ENCODE measurements at regions not wholly inside any gene's neighbourhood (a gene's known extent, or its start where the extent isn't known, plus 50 kb on each side); places are given as distances from the start of the nearest gene placed in this dataset.

DNA sequence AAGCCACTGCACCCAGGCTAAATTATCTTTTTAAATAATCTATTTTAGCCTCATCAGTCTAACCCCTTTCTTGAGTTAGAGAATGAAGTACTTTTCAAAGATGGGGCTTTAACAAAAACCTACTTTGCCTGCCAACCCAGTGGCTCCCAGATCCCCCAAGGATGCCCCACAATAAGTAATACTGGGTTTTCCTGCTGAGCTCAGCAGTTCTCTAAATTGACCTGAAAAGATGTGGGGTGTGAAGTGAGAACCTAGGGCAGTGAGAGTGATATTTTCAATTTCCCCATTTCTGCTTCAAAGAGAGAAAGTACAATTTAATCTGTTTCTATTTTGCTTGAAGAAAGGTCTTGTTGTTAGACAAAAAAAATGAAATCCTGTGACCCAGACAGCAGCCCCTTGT, 318.5 kb upstream of the UMPS start:
- Histone ChIP-seq H3K4me3 (ENCODE audit: low read depth in 1 of 5, low read length in 5 of 5) (no peak overlapping the region), H3K27ac (ENCODE audit: low read depth, low read length) (no peak overlapping the region), H3K9ac (ENCODE audit: low read length in 5 of 5) (no peak overlapping the region), H3K36me3 (ENCODE audit: control insufficient read depth in 5 of 5, insufficient read depth in 5 of 5, low read length in 5 of 5) (peaks cover 2 to 33% (median 29%) of the 10 kb centered on the region in 5 donors), H3K27me3 (ENCODE audit: control insufficient read depth in 5 of 5, insufficient read depth in 4 of 5, low read length in 5 of 5) (no peaks in the 10 kb centered on the region), H3K9me3 (ENCODE audit: control insufficient read depth in 5 of 5, low read length in 5 of 5) (no peaks in the 10 kb centered on the region), H3K4me1 (ENCODE audit: control insufficient read depth in 5 of 5, insufficient read depth in 5 of 5, low read length in 5 of 5) (peaks cover 0 to 23% (median 4%) of the 10 kb centered on the region in 5 donors)

DNA sequence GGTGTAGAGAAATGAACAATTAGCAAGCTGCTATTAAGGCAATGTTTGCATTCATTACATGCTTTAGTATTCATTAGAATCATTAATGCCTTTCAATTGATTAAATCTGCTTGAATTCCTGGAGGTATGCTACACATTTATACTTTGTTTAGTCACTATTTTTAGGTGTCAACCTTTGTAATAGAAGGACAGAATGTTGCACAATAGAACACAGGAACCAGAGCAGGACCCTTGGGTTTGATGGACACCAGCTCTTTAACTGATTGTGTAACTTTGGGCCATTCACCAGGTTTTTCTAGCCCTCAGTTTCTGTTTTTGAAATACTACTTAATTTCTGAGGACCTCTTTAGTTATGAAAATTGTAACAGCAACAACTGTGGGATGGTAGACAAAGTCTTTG, 317.6 kb upstream of the UMPS start:
- H3K9ac ChIP-seq (ENCODE audit: low read length in 5 of 5), result no peak overlapping the region
- H3K27ac ChIP-seq (ENCODE audit: low read depth, low read length), result no peak overlapping the region
- H3K27me3 ChIP-seq (ENCODE audit: control insufficient read depth in 5 of 5, insufficient read depth in 4 of 5, low read length in 5 of 5), result no peaks in the 10 kb centered on the region
- peaks cover 2 to 33% (median 30%) of the 10 kb centered on the region in 5 donors for H3K36me3 ChIP-seq (ENCODE audit: control insufficient read depth in 5 of 5, insufficient read depth in 5 of 5, low read length in 5 of 5)
- no peak overlapping the region for H3K4me3 ChIP-seq (ENCODE audit: low read depth in 1 of 5, low read length in 5 of 5)
- H3K9me3 ChIP-seq (ENCODE audit: control insufficient read depth in 5 of 5, low read length in 5 of 5), result no peaks in the 10 kb centered on the region
- H3K4me1 ChIP-seq (ENCODE audit: control insufficient read depth in 5 of 5, insufficient read depth in 5 of 5, low read length in 5 of 5), result peaks cover 0 to 23% (median 4%) of the 10 kb centered on the region in 5 donors

DNA sequence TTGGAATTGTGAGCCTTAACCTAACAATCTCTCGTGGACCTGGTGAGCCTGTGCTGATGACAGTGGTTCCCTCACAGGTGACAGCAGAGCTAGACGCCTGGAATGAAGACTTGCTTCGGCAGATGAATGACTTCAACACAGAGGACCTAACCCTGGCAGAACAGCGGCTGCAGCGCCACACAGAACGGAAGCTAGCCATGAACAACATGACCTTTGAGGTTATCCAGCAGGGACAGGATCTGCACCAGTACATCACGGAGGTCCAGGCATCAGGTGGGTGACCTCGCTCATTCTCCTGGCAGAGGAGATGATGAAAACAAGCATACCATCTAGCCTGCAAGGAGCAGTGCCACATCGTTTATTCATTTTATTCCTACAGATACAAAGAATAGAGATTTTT, 316.9 kb upstream of the UMPS start:
- Histone ChIP-seq H3K27me3 (ENCODE audit: control insufficient read depth in 5 of 5, insufficient read depth in 4 of 5, low read length in 5 of 5) (no peaks in the 10 kb centered on the region), H3K9ac (ENCODE audit: low read length in 5 of 5) (no peak overlapping the region), H3K9me3 (ENCODE audit: control insufficient read depth in 5 of 5, low read length in 5 of 5) (no peaks in the 10 kb centered on the region), H3K4me1 (ENCODE audit: control insufficient read depth in 5 of 5, insufficient read depth in 5 of 5, low read length in 5 of 5) (peaks cover 0 to 23% (median 4%) of the 10 kb centered on the region in 5 donors), H3K36me3 (ENCODE audit: control insufficient read depth in 5 of 5, insufficient read depth in 5 of 5, low read length in 5 of 5) (peaks cover 2 to 33% (median 30%) of the 10 kb centered on the region in 5 donors), H3K27ac (ENCODE audit: low read depth, low read length) (no peak overlapping the region), H3K4me3 (ENCODE audit: low read depth in 1 of 5, low read length in 5 of 5) (no peak overlapping the region)

DNA sequence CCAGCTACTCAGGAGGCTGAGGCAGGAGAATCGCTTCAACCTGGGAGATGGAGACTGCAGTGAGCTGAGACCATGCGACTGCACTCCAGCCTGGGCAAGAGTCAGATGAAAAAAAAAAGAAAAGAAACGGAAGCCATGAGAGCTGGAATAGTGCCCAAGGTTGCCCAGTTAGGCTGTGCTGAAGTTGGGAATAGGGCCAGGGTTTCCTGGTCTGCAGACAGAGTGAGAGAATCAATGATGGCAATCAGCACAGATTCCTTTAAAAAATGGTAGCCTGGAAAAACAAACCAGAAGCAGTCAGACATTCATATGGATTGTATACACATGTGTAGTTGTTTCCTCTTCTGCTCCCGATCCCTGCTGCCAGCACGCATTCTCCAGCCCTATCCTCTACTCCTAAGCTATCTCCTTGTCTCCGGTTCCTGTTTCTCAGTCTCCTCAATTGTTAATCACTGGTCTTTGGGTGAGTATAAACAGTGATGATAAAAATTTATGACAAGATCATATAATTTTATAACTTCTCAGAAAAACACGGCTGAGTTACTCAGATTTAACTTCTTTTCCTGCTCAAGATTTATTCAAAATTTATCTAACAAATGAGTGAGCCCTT, 316.2 kb upstream of the UMPS start:
- H3K4me1 ChIP-seq (ENCODE audit: control insufficient read depth in 5 of 5, insufficient read depth in 5 of 5, low read length in 5 of 5), result peaks cover 0 to 23% (median 4%) of the 10 kb centered on the region in 5 donors
- no peaks in the 10 kb centered on the region for H3K9me3 ChIP-seq (ENCODE audit: control insufficient read depth in 5 of 5, low read length in 5 of 5)
- peaks cover 2 to 35% (median 31%) of the 10 kb centered on the region in 5 donors for H3K36me3 ChIP-seq (ENCODE audit: control insufficient read depth in 5 of 5, insufficient read depth in 5 of 5, low read length in 5 of 5)
- H3K4me3 ChIP-seq (ENCODE audit: low read depth in 1 of 5, low read length in 5 of 5), result no peak overlapping the region
- no peak overlapping the region for H3K27ac ChIP-seq (ENCODE audit: low read depth, low read length)
- no peak overlapping the region for H3K9ac ChIP-seq (ENCODE audit: low read length in 5 of 5)
- no peaks in the 10 kb centered on the region for H3K27me3 ChIP-seq (ENCODE audit: control insufficient read depth in 5 of 5, insufficient read depth in 4 of 5, low read length in 5 of 5)

DNA sequence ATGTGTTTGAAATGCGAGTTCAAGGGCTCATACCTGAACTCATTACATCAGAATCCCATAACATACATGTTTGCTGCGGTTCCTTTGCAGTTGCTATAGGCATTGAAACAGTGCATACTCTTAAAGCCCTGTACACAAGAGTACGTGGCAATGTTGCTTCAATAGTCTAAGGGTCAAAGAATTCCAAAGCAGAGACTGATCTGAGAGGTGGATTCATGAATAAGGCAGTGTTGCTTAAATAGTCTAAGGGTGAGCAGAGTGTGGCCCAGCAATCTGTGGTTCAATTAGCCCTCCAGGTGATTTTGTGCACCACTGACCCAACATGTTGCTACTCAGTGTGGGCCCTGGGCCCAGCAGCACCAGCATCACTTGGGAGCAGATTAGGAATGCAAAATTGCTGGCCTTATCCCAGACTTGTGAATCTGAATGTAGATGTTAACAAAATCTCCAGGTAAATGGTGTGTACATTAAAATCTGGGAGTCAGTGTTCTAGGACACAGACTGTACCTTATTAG, 314.7 kb upstream of the UMPS start:
- peaks cover 2 to 45% (median 31%) of the 10 kb centered on the region in 5 donors for H3K36me3 ChIP-seq (ENCODE audit: control insufficient read depth in 5 of 5, insufficient read depth in 5 of 5, low read length in 5 of 5)

DNA sequence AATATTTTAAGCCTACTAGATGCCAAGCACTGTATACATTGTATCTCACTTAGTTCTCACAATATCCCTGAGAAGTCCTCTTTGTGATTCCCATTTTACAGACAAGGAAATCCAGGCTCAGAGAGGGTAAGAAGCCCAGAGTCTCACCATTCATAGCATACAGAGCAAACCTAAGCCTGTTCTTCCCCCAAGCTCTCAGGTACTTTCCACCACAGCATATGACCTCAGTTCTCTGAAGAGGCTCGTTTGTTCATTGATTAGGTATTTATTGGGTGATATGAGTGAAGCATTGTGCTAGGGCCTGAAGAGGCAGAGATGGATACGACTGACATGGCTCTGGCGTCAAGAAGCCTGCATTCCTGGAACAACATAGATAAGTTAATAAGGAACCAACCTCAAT, 310.9 kb upstream of the UMPS start:
- Histone ChIP-seq H3K27ac (ENCODE audit: low read depth, low read length) (no peak overlapping the region), H3K9me3 (ENCODE audit: control insufficient read depth in 5 of 5, low read length in 5 of 5) (no peaks in the 10 kb centered on the region), H3K4me3 (ENCODE audit: low read depth in 1 of 5, low read length in 5 of 5) (no peak overlapping the region), H3K36me3 (ENCODE audit: control insufficient read depth in 5 of 5, insufficient read depth in 5 of 5, low read length in 5 of 5) (peaks cover 4 to 54% (median 36%) of the 10 kb centered on the region in 5 donors), H3K9ac (ENCODE audit: low read length in 5 of 5) (no peak overlapping the region), H3K27me3 (ENCODE audit: control insufficient read depth in 5 of 5, insufficient read depth in 4 of 5, low read length in 5 of 5) (no peaks in the 10 kb centered on the region), H3K4me1 (ENCODE audit: control insufficient read depth in 5 of 5, insufficient read depth in 5 of 5, low read length in 5 of 5) (peaks cover 0 to 4% (median 0%) of the 10 kb centered on the region in 5 donors)

More for the DNA sequence above, 314.7 kb upstream of the UMPS start:
- Histone ChIP-seq H3K27ac (ENCODE audit: low read depth, low read length) (no peak overlapping the region), H3K4me3 (ENCODE audit: low read depth in 1 of 5, low read length in 5 of 5) (no peak overlapping the region), H3K27me3 (ENCODE audit: control insufficient read depth in 5 of 5, insufficient read depth in 4 of 5, low read length in 5 of 5) (no peaks in the 10 kb centered on the region), H3K4me1 (ENCODE audit: control insufficient read depth in 5 of 5, insufficient read depth in 5 of 5, low read length in 5 of 5) (peaks cover 0 to 23% (median 0%) of the 10 kb centered on the region in 5 donors), H3K9me3 (ENCODE audit: control insufficient read depth in 5 of 5, low read length in 5 of 5) (no peaks in the 10 kb centered on the region), H3K9ac (ENCODE audit: low read length in 5 of 5) (no peak overlapping the region)

DNA sequence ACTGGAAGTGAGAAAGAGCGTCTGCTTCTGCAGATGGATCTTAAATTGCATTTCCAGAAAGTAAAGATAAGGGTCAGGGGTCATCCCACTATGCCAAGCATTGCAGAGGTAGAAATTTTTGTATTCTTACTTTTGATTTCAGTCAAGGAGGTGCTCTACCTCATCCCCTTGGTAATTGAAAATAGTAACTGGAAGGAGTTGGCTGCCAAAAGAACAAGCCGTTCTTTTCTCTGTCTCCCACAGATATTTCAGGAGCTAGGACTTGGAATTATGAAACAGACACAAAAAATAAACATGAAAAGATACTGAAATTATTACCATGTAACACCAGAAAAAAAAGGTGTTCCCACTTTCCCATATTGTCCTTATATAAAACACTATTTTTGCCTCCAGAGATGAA, 309.9 kb upstream of the UMPS start:
- peaks cover 0 to 2% (median 0%) of the 10 kb centered on the region in 5 donors for H3K4me1 ChIP-seq (ENCODE audit: control insufficient read depth in 5 of 5, insufficient read depth in 5 of 5, low read length in 5 of 5)
- H3K36me3 ChIP-seq (ENCODE audit: control insufficient read depth in 5 of 5, insufficient read depth in 5 of 5, low read length in 5 of 5), result peaks cover 2 to 55% (median 26%) of the 10 kb centered on the region in 5 donors

DNA sequence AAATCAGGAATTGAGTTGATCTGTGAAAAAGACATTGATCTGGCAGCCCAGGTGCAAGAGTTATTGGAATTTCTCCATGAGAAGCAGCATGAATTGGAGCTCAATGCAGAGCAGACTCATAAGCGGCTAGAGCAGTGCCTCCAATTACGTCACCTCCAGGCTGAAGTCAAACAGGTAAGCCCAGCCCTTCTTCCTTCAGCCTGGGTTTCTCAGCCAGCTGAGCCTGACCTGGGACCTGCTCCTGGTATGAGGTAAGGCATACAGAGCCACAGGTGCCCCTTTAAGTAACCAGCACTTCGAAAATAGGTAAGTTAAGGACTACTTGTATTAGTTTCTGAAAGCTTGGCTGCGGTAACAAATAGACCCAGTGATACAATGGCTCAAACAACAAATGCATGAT, 307.4 kb upstream of the UMPS start:
- Histone ChIP-seq H3K9me3 (ENCODE audit: control insufficient read depth in 5 of 5, low read length in 5 of 5) (no peaks in the 10 kb centered on the region), H3K9ac (ENCODE audit: low read length in 5 of 5) (no peak overlapping the region), H3K4me1 (ENCODE audit: control insufficient read depth in 5 of 5, insufficient read depth in 5 of 5, low read length in 5 of 5) (no peaks in the 10 kb centered on the region), H3K4me3 (ENCODE audit: low read depth in 1 of 5, low read length in 5 of 5) (no peak overlapping the region), H3K27me3 (ENCODE audit: control insufficient read depth in 5 of 5, insufficient read depth in 4 of 5, low read length in 5 of 5) (no peaks in the 10 kb centered on the region), H3K36me3 (ENCODE audit: control insufficient read depth in 5 of 5, insufficient read depth in 5 of 5, low read length in 5 of 5) (peaks cover 2 to 48% (median 13%) of the 10 kb centered on the region in 5 donors), H3K27ac (ENCODE audit: low read depth, low read length) (no peak overlapping the region)

More for the DNA sequence above, 309.9 kb upstream of the UMPS start:
- Histone ChIP-seq H3K4me3 (ENCODE audit: low read depth in 1 of 5, low read length in 5 of 5) (no peak overlapping the region), H3K27me3 (ENCODE audit: control insufficient read depth in 5 of 5, insufficient read depth in 4 of 5, low read length in 5 of 5) (no peaks in the 10 kb centered on the region), H3K27ac (ENCODE audit: low read depth, low read length) (no peak overlapping the region), H3K9ac (ENCODE audit: low read length in 5 of 5) (no peak overlapping the region), H3K9me3 (ENCODE audit: control insufficient read depth in 5 of 5, low read length in 5 of 5) (no peaks in the 10 kb centered on the region)

DNA sequence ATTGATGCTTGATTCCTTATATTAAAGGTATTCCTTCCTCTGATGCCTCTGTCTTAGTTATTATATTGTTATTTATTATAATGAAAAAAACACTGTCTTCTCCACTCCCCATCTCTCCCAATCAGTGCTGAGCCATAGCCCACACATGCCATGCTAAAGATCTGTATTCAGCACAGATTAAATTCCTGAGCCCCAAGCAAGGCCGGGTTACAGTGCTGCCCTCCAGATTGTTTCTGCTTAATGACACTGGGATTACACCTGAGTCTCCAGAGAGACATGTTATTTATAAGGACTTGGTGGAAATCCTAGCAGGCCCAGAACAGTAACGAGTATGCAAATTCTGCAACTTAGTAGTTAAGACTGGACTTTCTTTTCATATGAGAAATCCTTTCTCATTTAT, 305.9 kb upstream of the UMPS start:
- Histone ChIP-seq H3K4me1 (ENCODE audit: control insufficient read depth in 5 of 5, insufficient read depth in 5 of 5, low read length in 5 of 5) (no peaks in the 10 kb centered on the region), H3K27ac (ENCODE audit: low read depth, low read length) (no peak overlapping the region), H3K9me3 (ENCODE audit: control insufficient read depth in 5 of 5, low read length in 5 of 5) (no peaks in the 10 kb centered on the region), H3K9ac (ENCODE audit: low read length in 5 of 5) (no peak overlapping the region), H3K36me3 (ENCODE audit: control insufficient read depth in 5 of 5, insufficient read depth in 5 of 5, low read length in 5 of 5) (peaks cover 0 to 40% (median 18%) of the 10 kb centered on the region in 5 donors), H3K4me3 (ENCODE audit: low read depth in 1 of 5, low read length in 5 of 5) (no peak overlapping the region), H3K27me3 (ENCODE audit: control insufficient read depth in 5 of 5, insufficient read depth in 4 of 5, low read length in 5 of 5) (no peaks in the 10 kb centered on the region)

DNA sequence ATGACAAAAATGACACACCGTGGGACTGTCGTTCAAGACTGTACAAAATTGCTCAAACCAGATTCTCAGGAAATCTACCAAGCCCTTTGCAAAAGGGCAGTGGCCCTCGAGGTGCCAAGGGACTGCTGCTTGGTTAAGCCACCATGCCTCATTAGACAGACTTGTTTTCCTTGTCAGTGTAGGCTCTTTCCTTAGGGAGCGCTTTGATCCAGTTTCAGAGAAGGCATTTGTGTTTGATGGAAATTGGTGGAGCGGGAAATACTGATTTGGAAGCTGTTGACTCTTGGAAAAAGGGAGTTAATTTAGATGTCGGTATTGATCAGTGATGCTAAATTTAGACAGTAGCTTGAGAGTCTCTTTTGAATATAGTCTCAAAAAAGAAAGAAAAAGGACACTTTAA, 304.3 kb upstream of the UMPS start:
- no peaks in the 10 kb centered on the region for H3K4me1 ChIP-seq (ENCODE audit: control insufficient read depth in 5 of 5, insufficient read depth in 5 of 5, low read length in 5 of 5)
- no peak overlapping the region for H3K4me3 ChIP-seq (ENCODE audit: low read depth in 1 of 5, low read length in 5 of 5)
- no peaks in the 10 kb centered on the region for H3K9me3 ChIP-seq (ENCODE audit: control insufficient read depth in 5 of 5, low read length in 5 of 5)
- H3K9ac ChIP-seq (ENCODE audit: low read length in 5 of 5), result no peak overlapping the region
- H3K36me3 ChIP-seq (ENCODE audit: control insufficient read depth in 5 of 5, insufficient read depth in 5 of 5, low read length in 5 of 5), result peaks cover 2 to 44% (median 24%) of the 10 kb centered on the region in 5 donors
- no peak overlapping the region for H3K27ac ChIP-seq (ENCODE audit: low read depth, low read length)
- no peaks in the 10 kb centered on the region for H3K27me3 ChIP-seq (ENCODE audit: control insufficient read depth in 5 of 5, insufficient read depth in 4 of 5, low read length in 5 of 5)
